ENCODE measurements at regions not wholly inside any gene's neighbourhood (a gene's known extent, or its start where the extent isn't known, plus 50 kb on each side); places are given as distances from the start of the nearest gene placed in this dataset.
A peak's percentile ranks its signal among the peaks of the same experiment; 100 is the strongest.

GRCh38 chr7:119969763-119970162 lies 303.2 kb upstream of the KCND2 start:
- no peak overlapping the region for H4K8ac ChIP-seq (ENCODE audit: low read depth in 2 of 2, low read length in 2 of 2)
- no peaks in the 10 kb centered on the region for H3K36me3 ChIP-seq (ENCODE audit: control insufficient read depth, insufficient read depth, low read length)
- no peak overlapping the region for H2BK120ac ChIP-seq (ENCODE audit: low read depth, low read length)
- DNase-seq (no peak), ATAC-seq (ENCODE audit: low read depth) (no peak)
- H3K9me1 ChIP-seq (ENCODE audit: insufficient read depth, low read length) = no peaks in the 10 kb centered on the region
- H3K27ac ChIP-seq (ENCODE audit: insufficient read depth, low read length) = no peak overlapping the region
- H3K9me3 ChIP-seq (ENCODE audit: control insufficient read depth, insufficient read depth, low read length) = no peaks in the 10 kb centered on the region
- no peak overlapping the region for H2BK5ac ChIP-seq (ENCODE audit: low read depth, low read length, poor library complexity, severe bottlenecking)
- no peak overlapping the region for H4K5ac ChIP-seq (ENCODE audit: low read depth, low read length)
- POLR2A ChIA-PET (ENCODE audit: unreplicated experiment) = no interaction called here
- no CpG with 5 or more reads among the region's 2 CpGs for WGBS, 2 experiments (ENCODE audit: extremely low coverage in 2 of 2, insufficient read length in 1 of 2)
- intact Hi-C loops (cut with micrococcal nuclease) = loop anchor here (10.0 kb wide), 1 partner anchor 85 kb away; no protein-coding TSS in a partner anchor
- H3K4me2 ChIP-seq (ENCODE audit: low read depth, low read length) = no peak overlapping the region
- no peak overlapping the region for H4K91ac ChIP-seq (ENCODE audit: insufficient read depth, low read depth, low read length)
- no TSS peak for BruUV-seq (replicated peaks)
- no peak overlapping the region for H2BK20ac ChIP-seq (ENCODE audit: low read depth, low read length)
- no peaks in the 10 kb centered on the region for H3K27me3 ChIP-seq (ENCODE audit: control insufficient read depth, insufficient read depth, low read length)
- TF ChIP-seq NFE2L2 (IDR thresholded peaks at IDR 0.05; ENCODE audit: low read depth, low read length) = no peak
- TF ChIP-seq CEBPB (IDR thresholded peaks at IDR 0.05; ENCODE audit: low read depth, low read length) = peak; percentile 52
- TF ChIP-seq CTCF (conservative IDR thresholded peaks at IDR 0.05; ENCODE audit: low read depth, low read length) = no peak
- no peak for TF ChIP-seq POLR2A (IDR thresholded peaks at IDR 0.05; ENCODE audit: low read depth, low read length)
- H2BK15ac ChIP-seq (ENCODE audit: low read depth, low read length) = no peak overlapping the region
- H3K18ac ChIP-seq (ENCODE audit: low read depth, low read length) = no peak overlapping the region
- no peak overlapping the region for H3K9ac ChIP-seq (ENCODE audit: low read depth, low read length)
- no peak overlapping the region for H3K56ac ChIP-seq (ENCODE audit: extremely low read depth, insufficient read depth, low read length)
- no peaks in the 10 kb centered on the region for H3K79me1 ChIP-seq (ENCODE audit: low read depth in 1 of 2, low read length in 2 of 2)
- CTCF ChIA-PET = interaction anchor here (0.6 to 1.1 kb wide), 2 partner anchors 10 to 1561 kb away, joined by 4 read pairs; no protein-coding TSS in a partner anchor
- no peak overlapping the region for H3K4me3 ChIP-seq (ENCODE audit: insufficient read depth, low read depth, low read length)
- H2AFZ ChIP-seq (replicated peaks; ENCODE audit: low read length, poor library complexity) = no peak overlapping the region
- in situ Hi-C loops (cut with MboI; ENCODE audit: low sequenced_read_pairs) = no loop called here
- no peak overlapping the region for H3K4ac ChIP-seq (ENCODE audit: low read depth, low read length)
- H3K4me1 ChIP-seq (ENCODE audit: control insufficient read depth, insufficient read depth, low read length) = peaks cover 6% of the 10 kb centered on the region; the same call in 1 of the 2 replicates
- H2AK9ac ChIP-seq (replicated peaks; ENCODE audit: low read depth, low read length, poor library complexity) = no peak overlapping the region
- dilution Hi-C loops (cut with HindIII; ENCODE audit: low sequenced_read_pairs, unreplicated experiment) = no loop called here
- no peaks in the 10 kb centered on the region for H4K20me1 ChIP-seq (ENCODE audit: insufficient read depth, low read length)
- H3K14ac ChIP-seq (replicated peaks; ENCODE audit: low read depth, low read length) = no peak overlapping the region
- no peak overlapping the region for H2AK5ac ChIP-seq (ENCODE audit: low read depth, low read length)
- H3K23ac ChIP-seq (ENCODE audit: low read depth, low read length) = no peak overlapping the region

Measured in IMR-90 (cell line).